Smooth muscle cell (in vitro differentiated cells): ENCODE measurements at regions not wholly inside any gene's neighbourhood (a gene's known extent, or its start where the extent isn't known, plus 50 kb on each side); places are given as distances from the start of the nearest gene placed in this dataset.

Source experiments
- DNase-seq: peaks from one replicate; lab custom pipeline; 2025; ENCODE audit not compliant: unreplicated experiment; lab: John Stamatoyannopoulos, UW
- H2AFZ ChIP-seq: fragments of 200-600 bp; sonication (generic); 2 replicates; pipeline ENCODE4 v1.6.0; 2016; ENCODE audit warnings: antibody characterized with exemption, low read depth, mild to moderate bottlenecking
- H3F3A ChIP-seq: fragments of 200-600 bp; sonication (generic); 2 replicates; pipeline ENCODE4 v1.6.0; 2017; ENCODE audit warnings: antibody characterized with exemption, low read depth
- H3K27ac ChIP-seq: fragments of 200-600 bp; sonication (generic); 2 replicates; pipeline ENCODE4 v1.5.1; 2016; ENCODE audit warnings: low read depth, mild to moderate bottlenecking
- H3K27me3 ChIP-seq: fragments of 200-600 bp; sonication (generic); 2 replicates; pipeline ENCODE4 v1.6.1; 2016; ENCODE audit warnings: low read depth, mild to moderate bottlenecking
- H3K36me3 ChIP-seq: fragments of 200-600 bp; sonication (generic); 2 replicates; pipeline ENCODE4 v1.5.1; 2016; ENCODE audit warnings: low read depth
- H3K4me1 ChIP-seq: fragments of 200-600 bp; sonication (generic); 2 replicates; pipeline ENCODE4 v1.5.1; 2016; ENCODE audit warnings: low read depth
- H3K4me2 ChIP-seq: fragments of 200-600 bp; sonication (generic); 2 replicates; pipeline ENCODE4 v1.6.0; 2016; ENCODE audit warnings: mild to moderate bottlenecking
- H3K4me3 ChIP-seq: fragments of 200-600 bp; sonication (generic); 2 replicates; pipeline ENCODE4 v1.5.1; 2016; ENCODE audit warnings: mild to moderate bottlenecking
- H3K79me2 ChIP-seq: fragments of 200-600 bp; sonication (generic); 2 replicates; pipeline ENCODE4 v1.6.0; 2016; ENCODE audit warnings: low read depth, mild to moderate bottlenecking
- H3K9ac ChIP-seq: fragments of 200-600 bp; sonication (generic); 2 replicates; pipeline ENCODE4 v1.6.0; 2016; ENCODE audit warnings: low read depth
- H3K9me3 ChIP-seq: fragments of 200-600 bp; sonication (generic); replicated peaks from 2 replicates; pipeline ENCODE4 v1.5.1; 2016; ENCODE audit warnings: low read depth
- H4K20me1 ChIP-seq: fragments of 200-600 bp; sonication (generic); 2 replicates; pipeline ENCODE4 v1.6.0; 2016; ENCODE audit warnings: low read depth
- CTCF ChIP-seq: fragments of 200-600 bp; sonication (generic); IDR thresholded peaks from 2 replicates; pipeline ENCODE4 v1.5.1; 2017; ENCODE audit warnings: borderline replicate concordance, mild to moderate bottlenecking, antibody characterized with exemption; ENCODE audit not compliant: insufficient read depth, poor library complexity, severe bottlenecking
- WGBS: methylation state at CpG from one replicate; pipeline ENCODE4 v1.1.7; 2016; ENCODE audit warnings: low lambda C conversion rate; 5-methylcytosine and 5-hydroxymethylcytosine counted together

GRCh38 chr1:238323490-238323889 lies 432.8 kb upstream of the ZP4 start:
- Histone ChIP-seq H4K20me1 (no peaks in the 10 kb centered on the region), H3K9me3 (no peaks in the 10 kb centered on the region), H3K27me3 (no peaks in the 10 kb centered on the region), H3K36me3 (no peaks in the 10 kb centered on the region), H3K4me3 (no peak overlapping the region), H3K79me2 (no peaks in the 10 kb centered on the region), H2AFZ (no peak overlapping the region), H3K9ac (no peak overlapping the region), H3F3A (no peaks in the 10 kb centered on the region), H3K4me2 (no peak overlapping the region), H3K27ac (no peak overlapping the region), H3K4me1 (no peaks in the 10 kb centered on the region)
- TF ChIP-seq CTCF: no peak
- 94% methylated on average over 3 of the region's 3 CpGs for WGBS
- no peak for DNase-seq

- H3K79me2 ChIP-seq: no peaks in the 10 kb centered on the region
- TF ChIP-seq CTCF: no peak
- H3K36me3 ChIP-seq: no peaks in the 10 kb centered on the region
- H3F3A ChIP-seq: no peaks in the 10 kb centered on the region
- H3K9me3 ChIP-seq: no peaks in the 10 kb centered on the region
- H3K4me2 ChIP-seq: no peak overlapping the region
- no peaks in the 10 kb centered on the region for H3K4me1 ChIP-seq
- H3K9ac ChIP-seq: no peak overlapping the region
- DNase-seq: no peak
- no peak overlapping the region for H3K27ac ChIP-seq
- H3K27me3 ChIP-seq: no peaks in the 10 kb centered on the region
- no peaks in the 10 kb centered on the region for H4K20me1 ChIP-seq
- WGBS: 77% methylated on average over 5 of the region's 5 CpGs
- no peak overlapping the region for H2AFZ ChIP-seq
- no peak overlapping the region for H3K4me3 ChIP-seq
These were observed 429.2 kb upstream of the ZP4 start for GRCh38 chr1:238319957-238320356.

GRCh38 chr1:238318294-238319110 lies 427.8 kb upstream of the ZP4 start:
- DNase-seq: no peak
- no peak for TF ChIP-seq CTCF
- H3K9me3 ChIP-seq: no peaks in the 10 kb centered on the region
- H3K27me3 ChIP-seq: no peaks in the 10 kb centered on the region
- H3K4me2 ChIP-seq: no peak overlapping the region
- no peaks in the 10 kb centered on the region for H3F3A ChIP-seq
- 92% methylated on average over 4 of the region's 4 CpGs for WGBS
- H2AFZ ChIP-seq: no peak overlapping the region
- H4K20me1 ChIP-seq: no peaks in the 10 kb centered on the region
- no peaks in the 10 kb centered on the region for H3K4me1 ChIP-seq
- no peaks in the 10 kb centered on the region for H3K79me2 ChIP-seq
- no peak overlapping the region for H3K4me3 ChIP-seq
- no peaks in the 10 kb centered on the region for H3K36me3 ChIP-seq
- H3K9ac ChIP-seq: no peak overlapping the region
- no peak overlapping the region for H3K27ac ChIP-seq

GRCh38 chr1:238312969-238313368 lies 422.2 kb upstream of the ZP4 start:
- no peak overlapping the region for H3K4me3 ChIP-seq
- H3K36me3 ChIP-seq: no peaks in the 10 kb centered on the region
- DNase-seq: no peak
- H3K27ac ChIP-seq: no peak overlapping the region
- H4K20me1 ChIP-seq: no peaks in the 10 kb centered on the region
- no peak overlapping the region for H3K9ac ChIP-seq
- H3K79me2 ChIP-seq: no peaks in the 10 kb centered on the region
- TF ChIP-seq CTCF: no peak
- no peaks in the 10 kb centered on the region for H3K4me1 ChIP-seq
- no peak overlapping the region for H3K4me2 ChIP-seq
- H3K9me3 ChIP-seq: no peaks in the 10 kb centered on the region
- WGBS: 90% methylated on average over 1 of the region's 1 CpG
- no peaks in the 10 kb centered on the region for H3F3A ChIP-seq
- no peaks in the 10 kb centered on the region for H3K27me3 ChIP-seq
- no peak overlapping the region for H2AFZ ChIP-seq
